Ectodermal cell (in vitro differentiated cells): ENCODE measurements at regions not wholly inside any gene's neighbourhood (a gene's known extent, or its start where the extent isn't known, plus 50 kb on each side); places are given as distances from the start of the nearest gene placed in this dataset.

Experiments used
- H3K27ac ChIP-seq: 2 replicates; pipeline ENCODE4 v1.7.0; 2013; ENCODE audit warnings: mild to moderate bottlenecking, low read depth, low read length; ENCODE audit not compliant: insufficient read depth, poor library complexity, severe bottlenecking
- H3K27me3 ChIP-seq: 2 replicates; pipeline ENCODE4 v1.7.0; 2013; ENCODE audit warnings: mild to moderate bottlenecking, low read length; ENCODE audit not compliant: insufficient read depth, control insufficient read depth, poor library complexity, severe bottlenecking
- H3K36me3 ChIP-seq: one replicate; pipeline ENCODE4 v1.7.0; 2013; ENCODE audit warnings: low read length; ENCODE audit not compliant: control insufficient read depth, insufficient read depth
- H3K4me1 ChIP-seq: one replicate; pipeline ENCODE4 v1.7.0; 2013; ENCODE audit warnings: low read length; ENCODE audit not compliant: control insufficient read depth, insufficient read depth
- H3K4me3 ChIP-seq: 2 replicates; pipeline ENCODE4 v1.7.0; 2013; ENCODE audit warnings: low read depth, low read length, control low read depth; ENCODE audit not compliant: insufficient read depth
- H3K9me3 ChIP-seq: 2 replicates; pipeline ENCODE4 v1.7.0; 2013; ENCODE audit warnings: mild to moderate bottlenecking, low read length, moderate library complexity; ENCODE audit not compliant: control insufficient read depth
- WGBS, 2 experiments: methylation state at CpG; one replicate each; pipeline ENCODE4 v1.1.7; 2013; ENCODE audit warnings: missing lambda C conversion rate in 2 of 2; 5-methylcytosine and 5-hydroxymethylcytosine counted together

- Histone ChIP-seq H3K4me3 (no peak overlapping the region), H3K9me3 (no peaks in the 10 kb centered on the region), H3K4me1 (peaks cover 32% of the 10 kb centered on the region), H3K27ac (no peak overlapping the region), H3K36me3 (no peaks in the 10 kb centered on the region), H3K27me3 (no peaks in the 10 kb centered on the region)
- WGBS, 2 experiments = 83 to 90% methylated on average over 22 of the region's 22 CpGs
Observed at GRCh38 chr14:101224356-101225156, 321.0 kb upstream of the RTL1 start.

GRCh38 chr14:101225157-101226152 is 321.9 kb upstream of the RTL1 start:
- Histone ChIP-seq H3K27me3 (no peaks in the 10 kb centered on the region), H3K4me3 (no peak overlapping the region), H3K27ac (no peak overlapping the region), H3K4me1 (peaks cover 32% of the 10 kb centered on the region), H3K36me3 (no peaks in the 10 kb centered on the region), H3K9me3 (no peaks in the 10 kb centered on the region)
- WGBS, 2 experiments = 86 to 87% methylated on average over 28 of the region's 28 CpGs

GRCh38 chr14:101226265-101226602 is 322.7 kb upstream of the RTL1 start:
- no peak overlapping the region for H3K4me3 ChIP-seq
- H3K4me1 ChIP-seq = peaks cover 32% of the 10 kb centered on the region
- no peak overlapping the region for H3K27ac ChIP-seq
- H3K36me3 ChIP-seq = no peaks in the 10 kb centered on the region
- no peaks in the 10 kb centered on the region for H3K9me3 ChIP-seq
- 89 to 92% methylated on average over 4 of the region's 4 CpGs for WGBS, 2 experiments
- H3K27me3 ChIP-seq = no peaks in the 10 kb centered on the region

GRCh38 chr14:101226603-101227425 is 323.3 kb upstream of the RTL1 start:
- no peaks in the 10 kb centered on the region for H3K9me3 ChIP-seq
- peaks cover 32% of the 10 kb centered on the region for H3K4me1 ChIP-seq
- WGBS, 2 experiments = 94 to 95% methylated on average over 27 of the region's 27 CpGs
- H3K36me3 ChIP-seq = no peaks in the 10 kb centered on the region
- no peaks in the 10 kb centered on the region for H3K27me3 ChIP-seq
- H3K4me3 ChIP-seq = no peak overlapping the region
- H3K27ac ChIP-seq = no peak overlapping the region

- Histone ChIP-seq H3K4me3 (no peak overlapping the region), H3K27ac (no peak overlapping the region), H3K9me3 (no peaks in the 10 kb centered on the region), H3K27me3 (no peaks in the 10 kb centered on the region), H3K36me3 (no peaks in the 10 kb centered on the region), H3K4me1 (peaks cover 31% of the 10 kb centered on the region)
- 88 to 90% methylated on average over 41 of the region's 41 CpGs for WGBS, 2 experiments
Observed at GRCh38 chr14:101227611-101228594, 324.4 kb upstream of the RTL1 start.

- 92 to 93% methylated on average over 17 of the region's 17 CpGs for WGBS, 2 experiments
Observed at GRCh38 chr14:101228949-101229541, 325.5 kb upstream of the RTL1 start.

GRCh38 chr14:101229666-101230065 is 326.1 kb upstream of the RTL1 start:
- no peak overlapping the region for H3K4me3 ChIP-seq
- H3K27me3 ChIP-seq = no peaks in the 10 kb centered on the region
- WGBS, 2 experiments = 78 to 88% methylated on average over 20 to 27 of the region's 27 CpGs
- no peaks in the 10 kb centered on the region for H3K36me3 ChIP-seq
- no peak overlapping the region for H3K27ac ChIP-seq
- H3K4me1 ChIP-seq = peaks cover 28% of the 10 kb centered on the region
- H3K9me3 ChIP-seq = no peaks in the 10 kb centered on the region

More at GRCh38 chr14:101228949-101229541, 325.5 kb upstream of the RTL1 start:
- Histone ChIP-seq H3K4me3 (no peak overlapping the region), H3K4me1 (peaks cover 30% of the 10 kb centered on the region), H3K9me3 (no peaks in the 10 kb centered on the region), H3K27ac (no peak overlapping the region), H3K27me3 (no peaks in the 10 kb centered on the region), H3K36me3 (no peaks in the 10 kb centered on the region)

GRCh38 chr14:101230161-101230850 is 326.8 kb upstream of the RTL1 start:
- Histone ChIP-seq H3K4me1 (peaks cover 22% of the 10 kb centered on the region), H3K9me3 (no peaks in the 10 kb centered on the region), H3K27me3 (no peaks in the 10 kb centered on the region), H3K4me3 (no peak overlapping the region), H3K27ac (no peak overlapping the region), H3K36me3 (no peaks in the 10 kb centered on the region)
- WGBS, 2 experiments = 89 to 91% methylated on average over 15 of the region's 15 CpGs
